ENCODE measurements at regions not wholly inside any gene's neighbourhood (a gene's known extent, or its start where the extent isn't known, plus 50 kb on each side); places are given as distances from the start of the nearest gene placed in this dataset.
"Not testable (repeated sequence)": the region's sequence is repeated elsewhere in the genome, so short reads cannot be mapped to it uniquely, and the experiment has no call there.

DNA sequence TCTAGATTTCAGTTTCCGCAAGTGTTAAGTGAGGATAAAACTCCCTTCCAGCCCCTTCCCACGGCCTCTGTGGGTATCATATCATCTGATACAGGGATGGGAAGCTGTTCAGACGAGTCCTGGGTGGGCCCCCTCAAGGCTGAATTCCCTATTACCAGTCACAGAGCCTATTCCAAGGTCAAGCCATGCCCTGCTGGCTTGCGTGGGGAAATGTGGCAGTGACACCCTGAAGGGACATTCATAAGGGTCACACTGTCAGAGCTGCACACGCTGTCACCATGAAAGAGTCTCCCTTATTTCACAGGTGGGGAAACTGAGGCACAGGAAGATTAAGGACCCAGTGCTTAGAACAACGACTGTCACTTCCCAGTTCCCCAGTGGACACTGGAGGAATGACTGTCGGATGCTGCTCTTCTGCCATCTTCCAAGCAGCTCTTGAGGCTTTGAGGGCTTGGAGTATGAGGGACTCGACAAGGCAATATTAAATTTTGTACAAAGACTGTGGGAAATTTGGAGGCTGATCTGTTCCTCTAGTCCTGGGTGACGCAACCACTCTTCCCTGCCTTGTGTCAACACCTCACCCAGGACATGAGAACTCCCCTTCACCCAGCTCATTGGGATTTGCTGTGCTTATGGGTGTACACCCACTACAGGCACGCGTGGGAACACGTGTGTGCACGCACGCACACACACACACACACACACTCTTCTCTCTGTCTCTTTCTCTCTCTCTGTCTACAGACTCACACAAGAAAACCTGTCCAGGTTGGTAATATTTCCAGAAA lies 386.0 kb downstream of the RPS24 start:
- DNase-seq = no peak

DNA sequence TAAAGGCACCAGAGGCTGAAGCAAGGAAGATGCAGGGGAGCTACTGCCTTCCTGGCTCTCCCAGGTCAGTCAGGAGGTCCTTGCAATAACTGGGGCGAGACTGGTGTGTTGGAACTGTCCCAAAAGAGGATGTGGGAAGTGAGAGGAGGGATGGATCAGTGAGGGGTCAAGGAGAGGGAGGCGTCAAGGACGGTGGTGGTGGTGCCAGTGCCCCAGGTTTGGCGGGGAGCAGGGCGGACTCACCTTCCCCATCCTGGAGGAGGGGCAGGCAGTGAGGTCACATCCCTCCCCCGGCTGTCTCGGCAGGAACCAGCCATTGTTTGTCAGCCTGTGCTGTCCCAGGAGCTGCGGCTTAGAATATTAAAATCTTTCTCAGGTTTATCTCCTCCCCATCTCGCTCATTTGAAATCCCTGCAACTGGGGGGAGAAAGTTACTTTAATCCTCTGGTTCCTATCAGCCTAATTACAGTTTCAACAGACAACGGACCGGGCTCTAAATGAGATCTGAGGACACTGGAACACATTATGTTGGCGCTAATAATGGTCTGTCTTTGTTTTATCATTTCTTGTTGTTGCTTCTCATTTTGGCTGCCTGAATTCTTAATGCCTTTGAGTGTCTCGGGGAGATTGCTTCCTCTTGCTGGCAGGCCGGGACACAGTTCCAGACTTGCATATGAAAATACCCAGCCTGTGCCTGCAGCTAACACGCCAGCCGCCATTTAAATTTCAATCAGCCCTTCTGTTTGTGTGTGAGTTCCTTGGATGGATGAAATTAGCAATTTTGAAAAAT lies 387.5 kb downstream of the RPS24 start:
- no peak for DNase-seq

DNA sequence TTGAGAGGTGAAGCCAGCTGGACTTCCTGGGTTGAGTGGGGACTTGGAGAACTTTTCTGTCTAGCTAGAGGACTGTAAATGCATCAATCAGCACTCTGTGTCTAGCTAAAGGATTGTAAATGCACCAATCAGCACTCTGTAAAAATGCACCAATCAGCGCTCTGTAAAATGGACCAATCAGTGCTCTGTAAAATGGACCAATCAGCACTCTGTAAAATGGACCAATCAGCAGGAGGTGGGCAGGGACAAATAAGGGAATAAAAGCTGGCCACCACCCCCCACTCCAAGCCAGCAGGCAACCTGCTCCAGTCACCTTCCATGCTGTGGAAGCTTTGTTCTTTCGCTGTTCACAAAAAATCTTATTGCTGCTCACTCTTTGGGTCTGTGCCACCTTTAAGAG lies 390.4 kb downstream of the RPS24 start:
- not testable (repeated sequence) for DNase-seq

DNA sequence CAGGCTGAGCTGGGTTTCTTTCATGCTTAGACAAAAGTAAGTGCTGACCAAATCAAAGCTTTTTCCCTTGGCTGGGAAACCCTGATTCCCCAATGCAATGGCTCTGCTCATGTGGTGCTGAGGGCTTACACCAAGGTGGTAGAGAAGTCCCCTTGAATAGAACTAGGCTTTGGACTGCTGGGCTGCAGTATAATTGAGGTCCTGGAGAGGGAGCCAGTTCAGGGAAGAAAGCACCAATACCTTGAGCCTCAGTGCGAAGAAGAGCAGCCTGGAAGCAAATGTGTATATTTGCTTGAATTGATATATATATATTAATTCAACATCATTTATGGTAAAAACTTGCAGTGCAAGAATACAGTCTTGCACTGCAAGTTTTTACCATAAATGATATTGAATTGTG lies 391.1 kb downstream of the RPS24 start:
- no peak for DNase-seq

DNA sequence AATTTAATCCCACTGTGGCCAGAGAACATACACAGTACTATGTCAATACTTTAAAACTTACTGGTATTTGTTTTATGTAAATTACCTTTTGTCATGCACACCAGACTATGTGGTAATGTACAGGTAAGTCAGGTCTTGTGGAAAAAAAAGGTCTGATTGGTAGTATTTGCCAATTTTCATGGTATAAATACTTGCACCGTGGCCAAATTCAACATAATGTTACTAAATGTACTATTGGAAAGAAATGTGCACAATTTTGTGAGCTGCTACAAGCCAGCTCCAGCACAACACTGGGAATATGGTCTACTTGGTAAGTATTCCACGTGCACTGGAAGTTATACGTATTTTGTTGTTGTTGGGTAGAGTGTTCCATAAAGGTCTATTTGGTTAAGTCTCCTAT lies 392.5 kb downstream of the RPS24 start:
- no peak for DNase-seq

DNA sequence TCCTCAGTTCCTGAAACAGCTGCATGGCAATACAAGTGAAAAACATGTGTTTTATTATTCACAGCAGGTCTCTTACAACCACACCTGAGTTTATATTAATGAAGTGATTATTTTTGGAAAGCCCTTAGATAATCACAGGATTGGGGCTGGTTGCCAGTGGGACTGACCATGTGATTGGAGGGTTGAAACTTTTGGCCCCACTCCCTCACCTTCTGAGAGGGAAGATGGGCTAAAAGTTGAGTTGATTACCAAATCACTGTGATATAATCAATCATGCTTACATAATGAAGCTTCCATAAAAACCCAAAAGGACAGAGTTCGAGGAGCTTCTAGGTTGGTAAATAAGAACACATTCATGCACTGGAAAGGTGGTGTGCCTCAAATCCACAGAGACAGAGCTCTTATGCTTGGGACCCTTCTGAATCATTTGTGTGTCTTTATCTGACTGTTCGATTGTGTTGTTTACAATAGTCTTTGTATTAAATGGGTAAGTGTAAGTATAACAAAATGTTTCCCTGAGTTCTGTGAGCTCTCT lies 393.9 kb downstream of the RPS24 start:
- no peak for DNase-seq

DNA sequence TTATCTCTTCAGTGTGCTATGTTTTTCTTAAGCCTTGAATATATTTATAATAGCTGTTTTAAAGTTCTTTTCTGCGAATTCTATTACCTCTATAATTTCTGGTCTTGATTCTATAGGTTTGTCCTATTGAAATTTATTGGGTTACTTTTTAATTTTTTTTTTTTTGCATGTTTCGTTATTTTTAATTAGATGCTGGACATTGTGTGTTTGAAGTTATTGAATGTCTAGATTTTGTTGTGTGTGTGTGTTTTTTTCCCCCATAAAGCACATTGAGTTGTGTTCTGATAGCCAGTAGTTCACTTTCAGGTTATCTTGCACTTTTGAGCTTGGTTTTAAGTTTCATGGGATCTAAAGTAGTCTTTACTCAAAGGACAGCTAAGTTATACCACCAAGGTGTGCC lies 394.9 kb downstream of the RPS24 start:
- DNase-seq = no peak

DNA sequence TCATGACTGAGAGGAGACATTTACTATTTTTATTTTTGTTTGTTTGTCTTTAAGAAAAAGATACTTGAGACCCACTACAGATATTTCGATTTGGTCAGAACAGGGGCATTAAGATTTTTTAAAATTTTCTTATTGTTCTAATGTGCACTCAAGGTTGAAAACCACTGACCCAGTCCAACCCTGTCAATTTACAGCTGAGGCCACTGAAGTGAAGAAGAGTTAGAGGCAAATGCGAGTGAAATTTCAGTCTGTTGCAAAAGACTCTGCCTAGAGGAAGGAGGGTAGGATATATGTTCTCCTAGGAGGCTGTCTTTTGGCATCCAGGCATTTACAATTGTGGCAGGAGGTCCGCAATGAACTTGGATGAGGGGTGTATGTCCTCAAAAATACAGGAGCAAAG lies 396.3 kb downstream of the RPS24 start:
- DNase-seq = no peak

DNA sequence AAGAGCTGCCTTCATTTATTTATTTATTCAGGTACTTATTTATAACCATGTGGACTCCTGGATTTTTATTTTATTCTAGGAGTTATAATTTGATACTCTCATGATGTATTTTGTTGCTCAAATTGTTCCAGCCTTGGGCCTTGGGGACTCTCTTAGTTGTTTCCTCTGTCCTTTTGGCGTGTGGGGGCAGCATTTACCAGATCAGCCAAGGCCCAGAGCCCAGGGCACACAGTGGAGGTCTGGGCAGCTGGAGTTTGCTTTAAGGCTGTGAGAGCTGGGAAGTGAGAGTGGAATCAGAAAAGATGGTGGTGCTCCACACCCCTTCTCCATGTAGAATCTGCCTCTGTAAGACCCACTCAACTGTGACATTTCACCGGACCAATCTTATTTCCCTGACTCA lies 398.9 kb downstream of the RPS24 start:
- DNase-seq = no peak

DNA sequence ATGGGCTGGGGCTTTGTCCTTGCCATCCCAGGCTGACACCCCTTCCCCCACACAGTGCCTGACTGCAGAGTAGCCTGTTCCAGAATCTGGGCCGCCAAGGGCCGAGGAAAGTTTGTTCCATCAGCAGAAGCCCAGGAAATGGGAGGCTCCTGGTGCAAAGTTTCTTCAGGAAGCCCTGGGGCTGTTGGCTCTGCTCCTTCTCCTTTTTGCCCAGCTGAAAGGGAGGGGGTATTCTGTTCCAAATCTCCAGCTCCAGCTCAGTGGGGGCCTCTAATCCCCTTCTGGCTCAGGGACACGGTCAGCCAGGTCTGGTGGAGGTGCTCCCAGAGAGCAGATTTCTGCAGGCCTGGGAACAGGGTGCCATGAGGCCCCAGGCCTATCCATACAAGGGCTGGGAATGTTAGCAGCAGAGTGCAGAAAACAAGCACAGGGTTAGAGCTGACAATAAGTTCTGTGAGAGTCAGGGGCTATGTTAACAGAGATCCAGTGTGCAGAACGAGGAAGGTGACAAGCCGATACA lies 399.5 kb downstream of the RPS24 start:
- no peak for DNase-seq

DNA sequence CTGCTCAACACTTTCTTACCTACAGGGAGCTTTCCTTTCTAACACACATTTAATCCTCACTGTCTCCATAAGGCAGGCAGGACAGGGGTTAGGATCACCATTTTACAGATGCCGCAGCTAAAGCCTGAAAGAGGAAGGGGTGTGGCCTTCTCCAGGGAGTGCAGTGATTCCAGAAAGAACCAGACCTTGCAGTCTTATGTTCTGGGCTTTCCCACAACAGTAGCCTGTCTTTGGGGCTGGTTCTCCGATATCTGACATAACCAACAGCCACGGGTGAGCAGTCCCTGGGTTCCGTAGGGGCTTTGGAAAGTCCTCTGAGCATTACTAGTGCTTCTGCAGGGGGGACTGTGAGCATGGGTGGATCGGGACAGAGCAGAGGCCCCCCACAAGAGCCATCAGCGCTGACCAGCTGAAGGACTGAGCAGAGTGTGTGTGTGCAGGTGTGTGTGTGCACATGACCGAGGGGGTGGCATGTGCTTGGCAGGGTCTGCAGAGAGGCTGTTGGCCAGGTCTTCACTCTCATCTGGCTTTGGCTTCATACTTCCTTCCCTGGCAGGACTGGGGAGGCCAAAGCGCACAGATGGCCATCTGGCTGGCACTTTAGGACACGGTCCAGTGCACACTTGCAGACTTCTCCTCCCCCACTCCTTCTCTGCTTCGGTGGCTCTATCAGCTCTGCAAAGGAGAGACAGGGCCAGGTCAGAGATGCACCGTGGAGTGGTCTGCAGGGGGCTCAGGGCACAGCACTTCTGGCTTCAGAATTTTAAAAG lies 400.3 kb downstream of the RPS24 start:
- no peak for DNase-seq

DNA sequence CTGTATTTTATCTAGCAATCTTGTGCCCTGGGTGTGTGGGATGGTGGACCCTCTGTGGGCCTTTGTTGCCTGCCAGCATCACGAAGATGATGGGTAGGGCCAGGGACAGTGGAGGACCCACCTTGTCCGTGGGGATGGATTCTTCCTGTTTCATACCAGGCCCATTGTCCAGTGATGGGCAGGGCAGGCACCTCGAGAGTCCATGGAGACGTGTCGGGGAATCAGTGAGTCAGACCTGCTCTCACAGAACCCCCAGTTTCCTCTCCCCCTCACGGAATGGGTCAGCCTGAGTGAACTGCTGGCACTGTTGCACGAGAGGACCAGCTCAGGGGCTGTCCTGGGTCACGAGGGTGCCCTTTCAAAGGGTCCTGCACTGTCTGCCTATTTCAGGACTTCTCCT lies 401.2 kb downstream of the RPS24 start:
- DNase-seq = no peak

DNA sequence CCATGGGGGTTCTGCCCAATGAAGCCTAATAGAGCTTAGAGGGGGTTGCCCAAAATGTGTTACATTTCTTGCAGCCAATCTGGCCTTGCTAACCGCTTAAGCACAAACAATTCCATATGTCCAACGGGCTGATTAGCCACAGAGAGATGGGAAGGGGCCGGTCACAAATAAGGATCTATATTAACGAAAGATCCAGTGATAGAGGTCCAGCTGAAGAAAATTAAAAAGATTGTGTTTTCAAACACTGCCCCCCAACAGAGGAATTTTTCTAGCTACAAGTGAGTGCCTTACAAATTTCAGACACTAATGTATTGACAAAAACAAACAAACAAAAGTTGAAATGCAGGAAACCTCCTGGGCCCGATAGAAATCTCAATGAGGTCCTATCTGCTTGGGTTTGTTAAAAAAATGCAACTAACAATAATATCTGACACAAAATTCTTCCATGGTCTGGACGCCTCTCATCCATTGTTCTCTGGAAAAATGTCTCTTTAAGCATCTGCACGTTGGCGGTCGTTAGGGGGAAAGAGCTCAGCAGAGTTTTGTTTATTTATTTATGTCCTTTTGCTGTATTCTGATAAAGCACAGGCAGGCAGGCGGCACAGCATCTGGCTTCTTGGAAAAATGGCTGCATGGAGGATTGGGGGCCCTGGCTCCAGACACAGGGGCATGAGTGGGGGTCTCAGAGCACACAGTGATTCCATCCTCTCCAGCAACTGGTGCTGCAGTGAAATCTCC lies 402.0 kb downstream of the RPS24 start:
- no peak for DNase-seq

DNA sequence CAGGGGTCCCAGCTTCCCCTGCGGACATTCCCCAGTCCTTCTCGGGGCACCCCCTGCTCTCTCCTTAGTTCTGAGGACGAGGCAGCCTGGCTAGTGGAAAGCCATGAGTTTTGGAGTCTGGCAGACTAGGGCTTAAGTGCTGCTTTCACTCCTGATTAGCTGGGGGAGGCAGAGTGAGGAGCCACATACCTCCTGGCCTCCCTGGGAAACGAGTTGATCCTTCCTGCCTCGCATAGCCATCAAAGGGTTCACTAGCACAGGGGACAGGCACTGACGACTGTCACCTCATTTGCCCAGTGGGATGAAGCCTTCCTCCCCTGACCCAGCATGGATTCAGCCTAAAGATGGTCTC lies 402.5 kb downstream of the RPS24 start:
- DNase-seq = no peak

DNA sequence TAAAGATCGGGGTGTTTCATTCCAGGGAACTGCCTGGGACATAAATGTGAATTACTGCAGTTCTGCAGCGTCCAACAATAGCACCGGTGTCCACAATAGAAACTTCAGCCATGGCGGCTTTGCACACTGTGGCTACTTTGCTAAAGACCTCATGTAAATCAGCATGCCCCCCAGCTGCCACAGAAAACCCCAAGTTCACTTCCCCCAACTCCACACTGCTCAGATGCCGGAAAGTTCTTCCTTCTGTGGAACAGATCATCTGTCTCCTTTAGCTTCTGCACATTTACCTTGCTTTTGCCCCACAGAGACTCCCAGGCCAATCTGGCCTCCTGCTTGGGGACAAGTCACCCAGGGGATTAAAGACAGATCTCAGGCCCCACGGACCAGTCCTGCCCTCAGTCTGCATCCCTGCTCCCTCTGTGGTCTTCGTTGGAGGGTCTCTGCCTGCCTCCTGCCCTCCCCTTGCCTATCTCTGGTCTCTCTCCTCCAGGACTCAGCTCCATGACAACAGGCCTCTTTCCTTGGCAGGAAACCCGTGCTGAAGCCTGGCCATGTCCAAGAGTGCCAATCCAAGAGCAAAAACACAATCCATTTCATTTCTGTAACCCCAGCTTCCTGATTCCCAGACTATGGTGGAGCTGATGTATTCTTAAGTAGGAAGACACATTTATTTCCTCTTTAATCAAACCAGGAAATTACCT lies 403.2 kb downstream of the RPS24 start:
- no peak for DNase-seq

DNA sequence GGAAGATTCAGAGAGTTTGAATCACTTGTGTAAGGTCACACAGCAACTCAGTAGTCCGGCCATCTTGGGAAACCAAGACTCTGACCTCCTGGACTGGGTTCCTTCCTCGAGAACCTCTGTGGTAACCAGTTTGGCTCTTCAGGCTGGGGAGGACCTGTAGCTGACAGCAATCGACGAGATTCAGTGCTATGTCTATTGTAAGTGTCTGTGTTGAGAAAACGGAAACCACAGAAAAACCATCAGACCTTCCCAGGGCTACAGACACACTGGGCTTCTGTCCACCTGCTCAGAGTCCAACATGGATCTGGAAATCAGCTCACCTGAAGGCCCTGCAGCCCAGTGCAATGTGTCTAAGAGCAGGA lies 403.7 kb downstream of the RPS24 start:
- DNase-seq = no peak

DNA sequence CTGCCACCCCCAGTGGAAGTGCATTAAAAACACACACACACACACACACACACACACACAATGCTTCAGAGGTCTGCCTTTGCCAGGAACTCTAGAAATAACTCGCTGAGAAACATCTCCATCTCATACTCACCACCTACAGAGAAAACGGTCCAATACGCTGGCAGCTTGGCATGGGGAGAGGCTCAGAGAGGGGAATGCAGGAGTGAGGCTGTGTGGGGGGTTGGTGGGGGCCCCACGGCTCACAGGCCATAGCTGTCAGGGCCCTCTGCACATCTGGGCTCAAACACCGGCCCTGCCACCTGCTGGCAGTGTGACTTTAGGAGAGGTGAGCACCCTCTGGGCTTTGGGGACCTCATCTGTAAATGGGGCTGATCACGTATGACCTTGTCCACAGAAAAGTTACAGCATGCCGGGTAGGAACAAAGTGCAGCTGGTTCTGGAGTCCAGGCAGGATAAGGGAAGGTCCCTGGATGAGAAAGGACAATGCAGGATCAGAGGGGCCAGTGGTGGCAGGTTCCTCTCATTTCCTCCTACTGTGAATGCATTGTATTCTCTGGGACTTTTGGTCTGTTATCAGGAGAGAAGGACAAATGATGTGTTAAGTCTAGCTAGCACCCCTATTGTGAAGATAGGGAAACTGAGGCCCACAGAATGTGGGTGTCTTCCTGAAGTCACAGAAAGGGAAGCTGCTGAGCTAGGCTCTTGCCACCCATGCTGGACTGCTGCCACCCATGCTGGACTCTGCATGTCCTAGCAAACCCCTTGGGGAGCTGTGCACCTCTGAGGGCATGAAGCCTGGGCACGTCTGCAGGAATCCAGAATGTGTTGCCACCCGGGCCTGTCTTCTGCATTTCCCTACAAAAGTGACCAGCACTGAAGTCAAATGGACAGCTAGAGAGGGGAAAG lies 404.6 kb downstream of the RPS24 start:
- DNase-seq = no peak

DNA sequence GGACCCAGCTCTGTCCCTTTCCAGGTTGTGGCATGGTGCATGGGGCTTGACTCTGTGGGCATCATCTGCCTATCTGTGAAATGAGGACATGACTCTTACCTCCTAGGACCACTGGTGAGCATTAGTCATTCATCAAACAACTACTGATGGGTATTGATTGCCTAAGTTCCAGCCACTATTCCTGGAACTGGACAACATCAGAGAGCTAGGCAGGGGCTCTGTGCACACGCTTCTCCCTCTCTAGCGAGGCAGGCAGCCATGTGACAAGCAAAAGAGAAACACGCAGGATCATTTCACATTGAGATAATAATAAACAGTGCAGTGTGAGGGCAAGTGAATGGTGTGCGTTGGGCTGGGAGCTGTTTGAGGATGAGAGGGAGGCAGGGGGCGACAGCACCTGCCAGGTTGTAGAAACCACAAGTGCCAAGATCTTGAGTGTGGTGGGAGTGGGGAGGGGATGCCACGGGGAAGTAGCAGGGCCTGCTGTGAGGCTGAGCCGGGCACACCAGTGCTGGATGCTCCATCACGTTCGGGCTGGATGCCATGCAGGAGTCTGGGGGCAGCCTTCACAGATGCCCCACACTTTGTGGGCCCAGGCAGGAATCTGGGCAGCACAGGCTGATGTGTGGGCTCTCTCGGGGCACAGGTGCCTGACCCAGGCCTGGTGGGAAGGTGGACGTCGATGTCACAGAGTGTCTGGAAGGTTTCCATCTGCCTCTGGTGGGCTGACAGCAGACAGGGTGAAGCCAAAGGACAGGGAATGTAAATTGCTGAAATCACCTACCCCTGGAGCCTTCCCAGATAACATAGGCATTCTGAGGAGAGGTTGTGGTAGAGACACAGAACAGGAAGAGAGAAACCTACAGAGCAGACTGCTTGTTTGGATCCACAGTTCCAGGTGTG lies 405.5 kb downstream of the RPS24 start:
- DNase-seq = no peak

DNA sequence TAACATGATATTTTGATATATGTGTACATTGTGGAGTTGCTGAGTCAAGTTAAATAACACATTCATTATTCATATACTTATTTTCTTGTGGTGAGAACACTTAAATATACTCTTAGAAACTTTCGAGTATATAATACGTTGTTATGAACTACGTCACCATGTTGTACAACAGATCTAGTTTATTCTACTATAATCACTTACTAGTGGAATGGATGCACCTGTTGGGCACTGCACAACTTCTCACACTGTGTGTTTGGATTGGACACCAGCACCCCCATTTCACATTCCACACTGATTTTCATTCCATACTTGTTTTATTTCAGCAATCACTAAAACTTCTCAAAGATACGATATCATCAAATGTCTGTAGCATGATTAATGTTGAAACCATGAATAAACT lies 407.3 kb downstream of the RPS24 start:
- DNase-seq = no peak

DNA sequence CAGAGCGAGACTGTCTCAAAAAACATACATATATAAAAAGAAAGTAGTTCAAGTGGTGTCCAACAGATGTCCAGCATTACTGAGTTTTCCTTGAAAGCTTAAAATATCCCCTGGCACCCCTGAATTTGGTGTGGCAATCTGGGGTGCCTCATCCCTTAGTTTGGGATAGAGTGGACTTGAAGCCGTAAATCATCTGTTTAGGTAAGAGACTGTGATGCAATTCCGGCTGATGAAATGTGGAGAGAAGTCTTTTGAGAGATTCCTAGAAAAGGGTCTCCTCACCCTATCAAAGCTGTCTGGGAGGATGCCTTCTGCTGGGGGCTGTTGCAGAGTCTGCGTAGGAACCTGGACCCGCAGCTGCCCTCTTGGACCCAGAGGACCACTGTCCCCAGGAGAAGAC lies 408.0 kb downstream of the RPS24 start:
- DNase-seq = no peak
